ENCODE measurements at regions not wholly inside any gene's neighbourhood (a gene's known extent, or its start where the extent isn't known, plus 50 kb on each side); places are given as distances from the start of the nearest gene placed in this dataset.

DNA sequence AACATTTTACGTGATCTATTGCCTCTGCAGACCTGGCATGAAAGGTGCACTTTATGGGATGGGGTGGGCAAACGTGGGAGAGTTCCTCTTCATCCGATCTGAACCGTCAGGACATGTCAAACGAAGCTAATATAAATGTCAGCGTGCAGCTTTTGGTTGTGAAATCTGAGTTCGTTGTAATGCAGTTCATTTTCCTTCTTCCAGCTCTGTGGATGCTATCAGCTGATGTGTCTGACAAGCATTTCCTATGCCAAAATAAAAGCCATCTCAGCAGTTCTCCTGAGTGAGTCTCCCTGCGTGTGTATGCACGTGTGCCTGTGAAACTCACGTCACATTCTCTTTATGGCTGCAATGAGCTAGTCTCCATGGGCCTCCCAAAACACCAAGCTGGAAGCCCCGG lies 512.3 kb downstream of the MCTP2 start:
- TF ChIP-seq, protein P1, sequence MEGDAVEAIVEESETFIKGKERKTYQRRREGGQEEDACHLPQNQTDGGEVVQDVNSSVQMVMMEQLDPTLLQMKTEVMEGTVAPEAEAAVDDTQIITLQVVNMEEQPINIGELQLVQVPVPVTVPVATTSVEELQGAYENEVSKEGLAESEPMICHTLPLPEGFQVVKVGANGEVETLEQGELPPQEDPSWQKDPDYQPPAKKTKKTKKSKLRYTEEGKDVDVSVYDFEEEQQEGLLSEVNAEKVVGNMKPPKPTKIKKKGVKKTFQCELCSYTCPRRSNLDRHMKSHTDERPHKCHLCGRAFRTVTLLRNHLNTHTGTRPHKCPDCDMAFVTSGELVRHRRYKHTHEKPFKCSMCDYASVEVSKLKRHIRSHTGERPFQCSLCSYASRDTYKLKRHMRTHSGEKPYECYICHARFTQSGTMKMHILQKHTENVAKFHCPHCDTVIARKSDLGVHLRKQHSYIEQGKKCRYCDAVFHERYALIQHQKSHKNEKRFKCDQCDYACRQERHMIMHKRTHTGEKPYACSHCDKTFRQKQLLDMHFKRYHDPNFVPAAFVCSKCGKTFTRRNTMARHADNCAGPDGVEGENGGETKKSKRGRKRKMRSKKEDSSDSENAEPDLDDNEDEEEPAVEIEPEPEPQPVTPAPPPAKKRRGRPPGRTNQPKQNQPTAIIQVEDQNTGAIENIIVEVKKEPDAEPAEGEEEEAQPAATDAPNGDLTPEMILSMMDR (IDR thresholded peaks at IDR 0.05; ENCODE audit: borderline replicate concordance, extremely low read depth, low read length, poor library complexity, severe bottlenecking): no peak
- TF ChIP-seq EZH2 (IDR thresholded peaks at IDR 0.05; ENCODE audit: borderline replicate concordance, low read depth, low read length, severe bottlenecking): no peak
